Caco-2 (cell line): ENCODE measurements at regions not wholly inside any gene's neighbourhood (a gene's known extent, or its start where the extent isn't known, plus 50 kb on each side); places are given as distances from the start of the nearest gene placed in this dataset.

Source experiments
- BruUV-seq: library from RNA; stranded (reverse); fragments of 400-500 nt; replicated peaks from 2 replicates; lab custom pipeline; 2021; lab: Mats Ljungman, UMichigan
- CTCF ChIA-PET: fragments of 300-600 bp; sonication (Branson Sonifier 250); formaldehyde crosslinking; loops from one replicate; lab custom pipeline; 2022; ENCODE audit warnings: antibody characterized with exemption; lab: Charles Lee
- POLR2A ChIA-PET: fragments of 300-600 bp; sonication (Branson Sonifier 250); formaldehyde crosslinking; loops from one replicate; lab custom pipeline; 2022; ENCODE audit warnings: antibody characterized with exemption; lab: Charles Lee
- DNase-seq, 2 experiments: peaks; one replicate each; pipeline versions ENCODE4 v3.0.0 to v3.0.0-alpha.2; 2020 to 2022
- H3K27me3 ChIP-seq: replicated peaks from 2 replicates; pipeline ENCODE4 v1.6.0; 2011; ENCODE audit warnings: low read length; ENCODE audit not compliant: control insufficient read depth, insufficient read depth
- H3K36me3 ChIP-seq: 2 replicates; pipeline ENCODE4 v1.5.1; 2011; ENCODE audit warnings: low read length; ENCODE audit not compliant: control insufficient read depth, insufficient read depth
- H3K4me1 ChIP-seq: fragments of 250-450 bp; sonication (Bioruptor Pico); 2 replicates; pipeline ENCODE4 v1.5.1; 2020; ENCODE audit warnings: mild to moderate bottlenecking
- H3K4me3 ChIP-seq: 2 replicates; pipeline ENCODE4 v1.5.1; 2011; ENCODE audit warnings: low read depth, mild to moderate bottlenecking, control low read depth, low read length
- H3K9me3 ChIP-seq: fragments of 250-450 bp; sonication (Bioruptor Pico); 2 replicates; pipeline ENCODE4 v1.5.1; 2020; ENCODE audit warnings: mild to moderate bottlenecking, moderate library complexity
- H3K27ac Mint-ChIP-seq: one replicate; pipeline ENCODE4 v1.8.0; 2022; ENCODE audit warnings: mixed read lengths; ENCODE audit not compliant: unreplicated experiment
- H3K27me3 Mint-ChIP-seq: one replicate; pipeline ENCODE4 v1.8.0; 2022; ENCODE audit warnings: mixed read lengths; ENCODE audit not compliant: insufficient read depth, unreplicated experiment
- H3K36me3 Mint-ChIP-seq: one replicate; pipeline ENCODE4 v1.8.0; 2022; ENCODE audit warnings: mild to moderate bottlenecking, mixed read lengths; ENCODE audit not compliant: insufficient read depth, unreplicated experiment
- H3K4me1 Mint-ChIP-seq: one replicate; pipeline ENCODE4 v1.8.0; 2022; ENCODE audit warnings: low read depth, mixed read lengths; ENCODE audit not compliant: unreplicated experiment
- H3K4me3 Mint-ChIP-seq: one replicate; pipeline ENCODE4 v1.8.0; 2022; ENCODE audit warnings: mild to moderate bottlenecking, moderate library complexity, mixed read lengths; ENCODE audit not compliant: unreplicated experiment
- H3K9me3 Mint-ChIP-seq: one replicate; pipeline ENCODE4 v1.8.0; 2022; ENCODE audit warnings: mixed read lengths; ENCODE audit not compliant: unreplicated experiment
- intact Hi-C: fragments of 100-400 bp; cut with micrococcal nuclease; formaldehyde crosslinking; loops from one replicate; pipeline ENCODE4 v1.10.0; 2022; ENCODE audit not compliant: unreplicated experiment
- TF ChIP-seq, protein P1 (sequence below), 2 experiments: fragments of 200-600 bp in 1 of 2; IDR thresholded peaks; 1 replicate in 1 of 2; 2 replicates in 1 of 2; pipeline versions ENCODE4 v1.5.1 to v1.8.0; 2011 to 2022; ENCODE audit warnings: antibody characterized with exemption in 1 of 2, control low read depth in 1 of 2, inconsistent platforms in 1 of 2, low read depth in 1 of 2, low read length in 1 of 2, mild to moderate bottlenecking in 1 of 2, moderate library complexity in 1 of 2; ENCODE audit not compliant: insufficient read depth in 1 of 2, severe bottlenecking in 1 of 2, unreplicated experiment in 1 of 2

DNA sequence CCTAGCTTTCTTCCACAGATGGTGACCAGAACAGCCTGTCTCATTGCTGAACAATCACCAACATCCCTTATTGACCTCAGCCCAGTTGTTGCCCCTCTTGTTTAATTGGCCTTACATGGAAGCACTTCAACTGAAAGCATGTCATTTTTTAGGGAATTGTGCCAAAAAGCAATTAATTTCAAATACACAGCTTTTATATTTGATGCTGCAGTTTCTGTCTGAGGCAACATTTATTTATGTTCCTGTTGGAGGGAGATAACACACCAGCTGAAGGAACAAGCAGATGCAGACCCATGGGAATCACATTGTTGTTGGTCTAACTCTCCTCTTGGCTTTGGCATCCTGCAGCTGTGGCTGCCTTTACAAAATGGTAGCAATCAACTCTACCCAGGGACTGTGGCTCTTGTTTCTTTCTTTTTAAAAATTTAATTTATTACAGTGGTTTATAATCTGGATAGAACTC, 498.1 kb upstream of the RGMA start:
- DNase-seq: no peak
- Mint-ChIP-seq H3K27ac (no peak overlapping the region), H3K27me3 (peaks cover 13% of the 10 kb centered on the region), H3K36me3 (no peaks in the 10 kb centered on the region), H3K4me3 (no peak overlapping the region), H3K9me3 (no peaks in the 10 kb centered on the region), H3K4me1 (no peaks in the 10 kb centered on the region)
- Histone ChIP-seq H3K4me3 (no peak overlapping the region), H3K9me3 (no peaks in the 10 kb centered on the region), H3K36me3 (no peaks in the 10 kb centered on the region), H3K4me1 (no peaks in the 10 kb centered on the region), H3K27me3 (no peaks in the 10 kb centered on the region)
- intact Hi-C loops: no loop called here
- POLR2A ChIA-PET: no interaction called here
- TF ChIP-seq, protein P1, sequence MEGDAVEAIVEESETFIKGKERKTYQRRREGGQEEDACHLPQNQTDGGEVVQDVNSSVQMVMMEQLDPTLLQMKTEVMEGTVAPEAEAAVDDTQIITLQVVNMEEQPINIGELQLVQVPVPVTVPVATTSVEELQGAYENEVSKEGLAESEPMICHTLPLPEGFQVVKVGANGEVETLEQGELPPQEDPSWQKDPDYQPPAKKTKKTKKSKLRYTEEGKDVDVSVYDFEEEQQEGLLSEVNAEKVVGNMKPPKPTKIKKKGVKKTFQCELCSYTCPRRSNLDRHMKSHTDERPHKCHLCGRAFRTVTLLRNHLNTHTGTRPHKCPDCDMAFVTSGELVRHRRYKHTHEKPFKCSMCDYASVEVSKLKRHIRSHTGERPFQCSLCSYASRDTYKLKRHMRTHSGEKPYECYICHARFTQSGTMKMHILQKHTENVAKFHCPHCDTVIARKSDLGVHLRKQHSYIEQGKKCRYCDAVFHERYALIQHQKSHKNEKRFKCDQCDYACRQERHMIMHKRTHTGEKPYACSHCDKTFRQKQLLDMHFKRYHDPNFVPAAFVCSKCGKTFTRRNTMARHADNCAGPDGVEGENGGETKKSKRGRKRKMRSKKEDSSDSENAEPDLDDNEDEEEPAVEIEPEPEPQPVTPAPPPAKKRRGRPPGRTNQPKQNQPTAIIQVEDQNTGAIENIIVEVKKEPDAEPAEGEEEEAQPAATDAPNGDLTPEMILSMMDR (IDR thresholded peaks at IDR 0.05; ENCODE audit: insufficient read depth in 1 of 2, low read depth in 1 of 2, low read length in 1 of 2, severe bottlenecking in 1 of 2, unreplicated experiment in 1 of 2): no peak
- BruUV-seq: no TSS peak
- CTCF ChIA-PET: no interaction called here

DNA sequence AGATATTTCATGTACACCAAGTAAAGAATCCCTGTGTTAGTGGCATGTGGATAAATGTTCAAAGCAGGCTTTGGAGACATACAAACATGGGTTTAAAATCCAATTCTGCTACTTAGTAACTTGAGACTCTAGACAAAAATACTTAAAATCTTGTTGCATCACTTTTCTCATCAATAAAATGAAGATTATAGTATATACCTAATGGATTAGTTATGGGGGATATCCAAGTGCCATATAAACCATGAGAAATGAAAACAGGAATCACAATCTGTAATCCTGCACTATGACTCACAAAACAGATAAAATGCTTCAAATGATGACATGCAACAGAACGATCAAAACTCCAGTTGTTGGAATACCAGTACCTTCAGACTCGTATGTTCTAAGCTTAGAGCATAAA, 496.0 kb upstream of the RGMA start:
- Mint-ChIP-seq H3K27ac (no peak overlapping the region), H3K9me3 (no peaks in the 10 kb centered on the region), H3K27me3 (peaks cover 10% of the 10 kb centered on the region), H3K4me1 (no peaks in the 10 kb centered on the region), H3K4me3 (no peak overlapping the region), H3K36me3 (no peaks in the 10 kb centered on the region)
- Histone ChIP-seq H3K27me3 (no peaks in the 10 kb centered on the region), H3K9me3 (no peaks in the 10 kb centered on the region), H3K4me3 (no peak overlapping the region), H3K4me1 (no peaks in the 10 kb centered on the region), H3K36me3 (no peaks in the 10 kb centered on the region)
- intact Hi-C loops: no loop called here
- ChIA-PET CTCF (no interaction called here), POLR2A (no interaction called here)
- BruUV-seq: no TSS peak
- TF ChIP-seq, protein P1 (IDR thresholded peaks at IDR 0.05; ENCODE audit: insufficient read depth in 1 of 2, low read depth in 1 of 2, low read length in 1 of 2, severe bottlenecking in 1 of 2, unreplicated experiment in 1 of 2): no peak
- no peak for DNase-seq

DNA sequence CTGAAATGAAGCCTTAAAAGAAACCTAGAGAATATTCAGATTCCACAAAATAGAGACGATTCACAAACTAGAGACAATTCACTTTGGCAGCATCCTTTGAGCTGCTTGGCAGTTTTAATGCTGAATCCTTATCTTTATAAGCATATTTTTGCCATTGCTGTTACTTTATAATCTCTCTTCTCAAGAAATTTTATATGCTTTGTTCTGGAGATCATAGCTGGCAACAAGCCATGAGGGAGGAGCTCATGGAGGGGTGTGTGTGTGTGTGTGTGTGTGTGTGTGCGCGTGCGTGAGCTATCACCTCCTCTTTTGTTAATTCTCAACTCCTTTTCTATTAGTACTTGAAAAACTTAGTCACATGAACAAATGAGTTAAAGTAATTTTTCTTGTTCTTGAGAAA, 495.0 kb upstream of the RGMA start:
- no peaks in the 10 kb centered on the region for H3K9me3 Mint-ChIP-seq
- Histone ChIP-seq H3K9me3 (no peaks in the 10 kb centered on the region), H3K36me3 (no peaks in the 10 kb centered on the region), H3K4me3 (no peak overlapping the region), H3K27me3 (no peaks in the 10 kb centered on the region), H3K4me1 (no peaks in the 10 kb centered on the region)
- TF ChIP-seq, protein P1 (IDR thresholded peaks at IDR 0.05; ENCODE audit: insufficient read depth in 1 of 2, low read depth in 1 of 2, low read length in 1 of 2, severe bottlenecking in 1 of 2, unreplicated experiment in 1 of 2): no peak
- POLR2A ChIA-PET: no interaction called here
- intact Hi-C loops: no loop called here
- no TSS peak for BruUV-seq
- H3K36me3 Mint-ChIP-seq: no peaks in the 10 kb centered on the region
- H3K27me3 Mint-ChIP-seq: peaks cover 11% of the 10 kb centered on the region
- CTCF ChIA-PET: no interaction called here
- DNase-seq: no peak
- no peak overlapping the region for H3K4me3 Mint-ChIP-seq
- H3K27ac Mint-ChIP-seq: no peak overlapping the region
- H3K4me1 Mint-ChIP-seq: no peaks in the 10 kb centered on the region
